ENCODE measurements at regions not wholly inside any gene's neighbourhood (a gene's known extent, or its start where the extent isn't known, plus 50 kb on each side); places are given as distances from the start of the nearest gene placed in this dataset.
"Not testable (repeated sequence)": the region's sequence is repeated elsewhere in the genome, so short reads cannot be mapped to it uniquely, and the experiment has no call there.

GRCh38 chr5:74462356-74462755 is 178.2 kb downstream of the ENC1 start:
- DNase-seq (ENCODE audit: low read depth in 2 of 2, low spot score in 1 of 2): no peak

GRCh38 chr5:74461251-74461650 is 179.3 kb downstream of the ENC1 start:
- DNase-seq (ENCODE audit: low read depth in 2 of 2, low spot score in 1 of 2): no peak

GRCh38 chr5:74460694-74461093 is 179.8 kb downstream of the ENC1 start:
- DNase-seq (ENCODE audit: low read depth in 2 of 2, low spot score in 1 of 2): no peak

GRCh38 chr5:74459984-74460383 is 180.5 kb downstream of the ENC1 start:
- DNase-seq (ENCODE audit: low read depth in 2 of 2, low spot score in 1 of 2): no peak

- DNase-seq (ENCODE audit: low read depth in 2 of 2, low spot score in 1 of 2): no peak
These were observed 182.7 kb downstream of the ENC1 start for GRCh38 chr5:74457876-74458275.

GRCh38 chr5:74454263-74455030 is 186.1 kb downstream of the ENC1 start:
- DNase-seq (ENCODE audit: low read depth in 2 of 2, low spot score in 1 of 2): no peak

GRCh38 chr5:74452856-74453255 is 187.7 kb downstream of the ENC1 start:
- no peak for DNase-seq (ENCODE audit: low read depth in 2 of 2, low spot score in 1 of 2)

GRCh38 chr5:74450095-74450494 is 190.4 kb downstream of the ENC1 start:
- no peak for DNase-seq (ENCODE audit: low read depth in 2 of 2, low spot score in 1 of 2)

GRCh38 chr5:74446725-74447241 is 193.7 kb downstream of the ENC1 start:
- no peak for DNase-seq (ENCODE audit: low read depth in 2 of 2, low spot score in 1 of 2)

- no peak for DNase-seq (ENCODE audit: low read depth in 2 of 2, low spot score in 1 of 2)
These were observed 198.1 kb downstream of the ENC1 start for GRCh38 chr5:74442466-74442865.

- no peak for DNase-seq (ENCODE audit: low read depth in 2 of 2, low spot score in 1 of 2)
These were observed 198.9 kb downstream of the ENC1 start for GRCh38 chr5:74441616-74442015.

GRCh38 chr5:74440341-74440740 is 200.2 kb downstream of the ENC1 start:
- no peak for DNase-seq (ENCODE audit: low read depth in 2 of 2, low spot score in 1 of 2)

- not testable (repeated sequence) for DNase-seq (ENCODE audit: low read depth in 2 of 2, low spot score in 1 of 2)
These were observed 202.7 kb downstream of the ENC1 start for GRCh38 chr5:74437870-74438269.

- no peak for DNase-seq (ENCODE audit: low read depth in 2 of 2, low spot score in 1 of 2)
These were observed 206.4 kb downstream of the ENC1 start for GRCh38 chr5:74433896-74434829.

- DNase-seq (ENCODE audit: low read depth in 2 of 2, low spot score in 1 of 2): no peak
These were observed 207.2 kb downstream of the ENC1 start for GRCh38 chr5:74433255-74433895.

- DNase-seq (ENCODE audit: low read depth in 2 of 2, low spot score in 1 of 2): no peak
These were observed 207.8 kb downstream of the ENC1 start for GRCh38 chr5:74432721-74433120.

- no peak for DNase-seq (ENCODE audit: low read depth in 2 of 2, low spot score in 1 of 2)
These were observed 208.3 kb downstream of the ENC1 start for GRCh38 chr5:74432216-74432615.

- no peak for DNase-seq (ENCODE audit: low read depth in 2 of 2, low spot score in 1 of 2)
These were observed 209.2 kb downstream of the ENC1 start for GRCh38 chr5:74431290-74431669.

- no peak for DNase-seq (ENCODE audit: low read depth in 2 of 2, low spot score in 1 of 2)
These were observed 209.8 kb downstream of the ENC1 start for GRCh38 chr5:74430631-74431289.

GRCh38 chr5:74429495-74429894 is 211.0 kb downstream of the ENC1 start:
- DNase-seq (ENCODE audit: low read depth in 2 of 2, low spot score in 1 of 2): no peak

- no peak for DNase-seq (ENCODE audit: low read depth in 2 of 2, low spot score in 1 of 2)
These were observed 211.7 kb downstream of the ENC1 start for GRCh38 chr5:74428876-74429275.

Data from stimulated activated CD8-positive, alpha-beta memory T cell treated with anti-CD3 and anti-CD28 coated beads, Interleukin-4, amount 100 ng/mL, for 4 hours (primary cell).